RWPE2 (cell line): ENCODE measurements at regions not wholly inside any gene's neighbourhood (a gene's known extent, or its start where the extent isn't known, plus 50 kb on each side); places are given as distances from the start of the nearest gene placed in this dataset.

ENCODE experiments used
- ATAC-seq: fragments of 200-7000 bp; cut with Tn5 transposase; 3 replicates; pipeline ENCODE4 v1.9.1; 2021; ENCODE audit warnings: low read depth
- DNase-seq: peaks from one replicate; pipeline ENCODE4 v3.0.0-alpha.2; 2020; ENCODE audit warnings: low spot score
- H3K27ac ChIP-seq: fragments of 450-650 bp; 2 replicates; pipeline ENCODE4 v1.5.1; 2017; ENCODE audit warnings: mild to moderate bottlenecking; ENCODE audit not compliant: poor library complexity, severe bottlenecking
- H3K27me3 ChIP-seq: fragments of 250-450 bp; sonication (Bioruptor Pico); 2 replicates; pipeline ENCODE4 v1.5.1; 2021; ENCODE audit warnings: mild to moderate bottlenecking, moderate library complexity; ENCODE audit not compliant: insufficient read depth, poor library complexity, severe bottlenecking
- H3K36me3 ChIP-seq: fragments of 250-450 bp; sonication (Bioruptor Pico); 2 replicates; pipeline ENCODE4 v1.5.1; 2020; ENCODE audit warnings: low read depth, mild to moderate bottlenecking, moderate library complexity
- H3K4me1 ChIP-seq: fragments of 250-450 bp; sonication (Bioruptor Pico); 2 replicates; pipeline ENCODE4 v1.5.1; 2021; ENCODE audit warnings: mild to moderate bottlenecking, moderate library complexity; ENCODE audit not compliant: insufficient read depth, poor library complexity, severe bottlenecking
- H3K4me3 ChIP-seq: fragments of 250-450 bp; sonication (Bioruptor Pico); 2 replicates; pipeline ENCODE4 v1.5.1; 2021; ENCODE audit warnings: mild to moderate bottlenecking, moderate library complexity; ENCODE audit not compliant: severe bottlenecking
- H3K9me3 ChIP-seq: fragments of 250-450 bp; sonication (Bioruptor Pico); 2 replicates; pipeline ENCODE4 v1.5.1; 2021; ENCODE audit warnings: mild to moderate bottlenecking, moderate library complexity; ENCODE audit not compliant: severe bottlenecking
- TF ChIP-seq, protein P1 (sequence below): fragments of 450-650 bp; IDR thresholded peaks from one replicate; pipeline ENCODE4 v1.5.1; 2017; ENCODE audit warnings: mild to moderate bottlenecking, moderate library complexity; ENCODE audit not compliant: poor library complexity, severe bottlenecking

DNA sequence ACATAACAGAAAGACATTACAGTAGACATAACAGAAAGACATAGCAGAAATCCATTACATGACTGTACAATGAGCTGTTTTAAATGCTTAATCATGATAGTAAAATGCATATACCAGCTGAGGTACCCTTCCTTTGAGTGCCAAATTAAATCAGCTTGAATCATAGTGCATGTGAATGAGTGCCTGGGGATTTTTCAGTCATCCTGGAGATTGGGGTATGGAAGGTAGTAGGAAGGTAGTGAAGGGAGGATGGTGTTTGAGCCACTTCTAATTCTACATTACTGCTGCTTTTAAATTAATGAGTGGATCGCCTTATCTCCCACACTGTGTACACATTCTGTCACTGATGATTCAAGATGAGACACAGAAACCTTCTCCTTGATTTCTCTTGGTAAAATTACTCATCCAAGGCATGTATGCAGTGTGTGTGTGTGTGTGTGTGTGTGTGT, 534.2 kb downstream of the LRFN5 start:
- H3K9me3 ChIP-seq = no peaks in the 10 kb centered on the region
- H3K27me3 ChIP-seq = no peaks in the 10 kb centered on the region
- peak overlapping the region; percentile 29 for H3K27ac ChIP-seq
- no peaks in the 10 kb centered on the region for H3K36me3 ChIP-seq
- ATAC-seq (peak; percentile 94), DNase-seq (no peak)
- H3K4me1 ChIP-seq = peaks cover 16% of the 10 kb centered on the region
- TF ChIP-seq, protein P1, sequence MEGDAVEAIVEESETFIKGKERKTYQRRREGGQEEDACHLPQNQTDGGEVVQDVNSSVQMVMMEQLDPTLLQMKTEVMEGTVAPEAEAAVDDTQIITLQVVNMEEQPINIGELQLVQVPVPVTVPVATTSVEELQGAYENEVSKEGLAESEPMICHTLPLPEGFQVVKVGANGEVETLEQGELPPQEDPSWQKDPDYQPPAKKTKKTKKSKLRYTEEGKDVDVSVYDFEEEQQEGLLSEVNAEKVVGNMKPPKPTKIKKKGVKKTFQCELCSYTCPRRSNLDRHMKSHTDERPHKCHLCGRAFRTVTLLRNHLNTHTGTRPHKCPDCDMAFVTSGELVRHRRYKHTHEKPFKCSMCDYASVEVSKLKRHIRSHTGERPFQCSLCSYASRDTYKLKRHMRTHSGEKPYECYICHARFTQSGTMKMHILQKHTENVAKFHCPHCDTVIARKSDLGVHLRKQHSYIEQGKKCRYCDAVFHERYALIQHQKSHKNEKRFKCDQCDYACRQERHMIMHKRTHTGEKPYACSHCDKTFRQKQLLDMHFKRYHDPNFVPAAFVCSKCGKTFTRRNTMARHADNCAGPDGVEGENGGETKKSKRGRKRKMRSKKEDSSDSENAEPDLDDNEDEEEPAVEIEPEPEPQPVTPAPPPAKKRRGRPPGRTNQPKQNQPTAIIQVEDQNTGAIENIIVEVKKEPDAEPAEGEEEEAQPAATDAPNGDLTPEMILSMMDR = no peak
- H3K4me3 ChIP-seq = no peak overlapping the region

DNA sequence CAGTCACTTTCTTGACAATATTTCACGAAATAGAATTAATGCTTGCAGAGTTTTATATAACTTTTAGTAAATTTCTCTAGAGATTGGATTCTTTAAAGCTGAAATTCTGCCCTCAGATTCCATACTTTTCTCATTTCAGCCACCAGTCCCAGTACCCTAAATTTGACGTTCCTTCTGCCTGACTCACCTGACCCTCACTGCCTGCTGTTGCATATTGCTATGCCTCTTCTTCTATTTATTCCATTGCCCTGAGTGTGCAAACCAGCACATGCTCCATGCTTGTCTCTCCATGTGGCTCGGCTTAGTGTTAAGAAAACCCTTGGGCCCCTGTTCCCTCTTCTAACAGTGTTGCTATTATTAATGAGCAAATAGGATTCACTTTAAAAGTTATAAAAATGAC, 533.3 kb downstream of the LRFN5 start:
- TF ChIP-seq, protein P1 = no peak

DNA sequence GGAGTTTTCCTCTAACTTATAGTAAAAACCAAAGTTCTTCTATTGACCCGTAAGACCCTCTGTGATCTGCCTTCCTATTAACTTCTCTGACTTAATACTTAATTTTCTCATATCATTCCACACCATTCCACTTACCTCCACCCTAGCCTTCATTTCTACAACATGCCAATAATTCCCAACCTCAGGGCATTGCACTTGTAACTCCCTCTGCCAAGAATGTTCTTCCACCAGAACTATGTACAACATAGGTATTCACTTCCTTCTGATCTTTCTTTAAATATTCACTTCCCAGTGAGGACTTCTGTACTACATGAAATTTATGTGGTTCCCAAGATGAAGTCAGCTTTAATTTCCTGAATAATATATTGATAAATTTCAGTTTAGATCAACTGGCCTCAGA, 531.7 kb downstream of the LRFN5 start:
- no peaks in the 10 kb centered on the region for H3K9me3 ChIP-seq
- H3K4me1 ChIP-seq = peaks cover 16% of the 10 kb centered on the region
- no peaks in the 10 kb centered on the region for H3K27me3 ChIP-seq
- DNase-seq (no peak), ATAC-seq (no peak)
- H3K4me3 ChIP-seq = no peak overlapping the region
- TF ChIP-seq, protein P1 = no peak
- no peaks in the 10 kb centered on the region for H3K36me3 ChIP-seq
- no peak overlapping the region for H3K27ac ChIP-seq

More for the DNA sequence above, 533.3 kb downstream of the LRFN5 start:
- H3K4me3 ChIP-seq = no peak overlapping the region
- H3K36me3 ChIP-seq = no peaks in the 10 kb centered on the region
- H3K27ac ChIP-seq = peak overlapping the region; percentile 29
- H3K9me3 ChIP-seq = no peaks in the 10 kb centered on the region
- H3K27me3 ChIP-seq = no peaks in the 10 kb centered on the region
- no peak for ATAC-seq
- peaks cover 16% of the 10 kb centered on the region for H3K4me1 ChIP-seq
- DNase-seq = no peak

DNA sequence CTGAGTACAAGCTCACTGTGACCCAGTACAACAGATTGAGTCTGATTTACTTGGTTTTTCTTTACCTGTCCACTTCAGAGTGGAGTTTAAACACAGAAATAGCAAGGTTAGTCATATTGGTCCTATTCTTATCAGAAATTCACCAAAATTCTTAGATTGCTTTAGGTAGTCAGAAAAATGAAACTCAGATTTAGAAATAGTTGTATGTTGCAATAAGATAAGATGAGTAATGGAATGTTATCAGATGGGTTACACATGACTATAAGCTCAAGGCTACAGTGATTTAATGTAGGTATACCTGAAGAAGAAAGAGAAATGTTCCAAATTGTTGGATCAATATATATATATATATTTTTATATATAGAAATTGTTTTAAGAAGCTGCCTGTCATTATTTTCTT, 524.1 kb downstream of the LRFN5 start:
- DNase-seq = no peak
- peak; percentile 95 for ATAC-seq
- Histone ChIP-seq H3K27ac (no peak overlapping the region), H3K9me3 (no peaks in the 10 kb centered on the region), H3K4me3 (no peak overlapping the region), H3K27me3 (no peaks in the 10 kb centered on the region), H3K36me3 (no peaks in the 10 kb centered on the region), H3K4me1 (peaks cover 4% of the 10 kb centered on the region)
- TF ChIP-seq, protein P1 = no peak

DNA sequence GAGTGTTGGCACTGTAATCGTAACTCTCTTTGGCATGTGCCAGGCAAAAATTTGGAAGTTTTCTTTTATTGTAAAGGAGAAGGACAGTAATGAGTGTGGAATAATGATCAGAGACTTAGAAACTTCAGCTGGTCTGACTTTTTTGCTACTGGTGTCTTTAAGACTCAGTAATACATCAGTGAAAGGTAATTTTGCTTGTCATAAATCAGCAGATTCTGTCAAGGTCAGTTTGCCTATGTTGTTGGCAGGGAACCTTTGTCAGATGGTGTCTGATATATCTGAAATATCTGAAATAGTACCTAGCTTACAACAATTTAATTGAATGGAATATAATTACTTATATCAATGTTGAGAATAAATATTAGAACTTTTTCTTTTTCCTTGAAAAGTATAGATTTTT, 516.9 kb downstream of the LRFN5 start:
- ATAC-seq = no peak
- H3K4me3 ChIP-seq = no peak overlapping the region
- no peaks in the 10 kb centered on the region for H3K9me3 ChIP-seq
- no peaks in the 10 kb centered on the region for H3K36me3 ChIP-seq
- DNase-seq = no peak
- no peaks in the 10 kb centered on the region for H3K4me1 ChIP-seq
- no peak overlapping the region for H3K27ac ChIP-seq
- H3K27me3 ChIP-seq = peaks cover 7% of the 10 kb centered on the region
- TF ChIP-seq, protein P1 = no peak
